RKO (cell line): ENCODE measurements at regions not wholly inside any gene's neighbourhood (a gene's known extent, or its start where the extent isn't known, plus 50 kb on each side); places are given as distances from the start of the nearest gene placed in this dataset.
A peak's percentile ranks its signal among the peaks of the same experiment; 100 is the strongest.

Source experiments
- DNase-seq: peaks from one replicate; pipeline ENCODE4 v3.0.0-alpha.2; 2016; ENCODE audit warnings: low spot score

GRCh38 chr13:80235967-80236302 lies 105.0 kb downstream of the SPRY2 start:
- DNase-seq: no peak

- DNase-seq: no peak
Observed at GRCh38 chr13:80235166-80235966, 105.6 kb downstream of the SPRY2 start.

DNA sequence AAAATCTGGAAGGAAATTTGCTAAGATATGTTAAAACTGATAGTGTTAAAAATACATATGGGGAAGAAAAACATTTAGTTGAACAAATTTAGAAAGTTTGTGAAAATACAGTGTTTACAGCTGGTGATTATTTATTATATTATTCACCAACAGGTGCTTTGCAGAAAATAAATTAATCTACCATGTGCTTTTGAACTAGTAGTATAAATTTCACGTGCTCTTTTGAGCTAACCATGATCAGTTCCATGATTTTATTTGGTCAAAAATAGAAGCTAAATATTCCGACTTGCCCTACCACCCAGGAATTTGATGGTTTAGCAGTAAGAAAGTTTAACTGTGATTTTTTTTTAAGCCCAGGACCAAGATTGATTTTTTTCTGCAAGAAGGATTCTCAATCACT lies 113.3 kb downstream of the SPRY2 start:
- DNase-seq: no peak

GRCh38 chr13:80226645-80227044 lies 114.3 kb downstream of the SPRY2 start:
- no peak for DNase-seq

DNA sequence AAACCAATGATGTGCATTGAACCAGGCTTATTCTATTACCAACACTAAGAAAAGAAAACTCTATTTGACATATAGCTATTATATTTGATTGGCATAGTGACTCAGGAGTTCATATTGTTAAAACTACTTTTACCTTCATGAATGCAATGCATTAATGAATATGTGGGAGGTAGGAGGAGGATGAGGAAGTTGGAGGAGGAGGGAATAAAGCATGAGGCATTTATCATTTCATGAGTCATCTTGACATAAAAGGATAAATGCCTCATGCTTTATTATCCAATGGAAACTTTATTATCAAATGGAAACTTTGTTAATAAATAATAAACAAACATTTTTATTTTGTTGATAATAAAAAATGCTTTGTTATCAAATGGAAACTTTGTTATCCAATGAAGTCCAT lies 116.5 kb downstream of the SPRY2 start:
- no peak for DNase-seq

DNA sequence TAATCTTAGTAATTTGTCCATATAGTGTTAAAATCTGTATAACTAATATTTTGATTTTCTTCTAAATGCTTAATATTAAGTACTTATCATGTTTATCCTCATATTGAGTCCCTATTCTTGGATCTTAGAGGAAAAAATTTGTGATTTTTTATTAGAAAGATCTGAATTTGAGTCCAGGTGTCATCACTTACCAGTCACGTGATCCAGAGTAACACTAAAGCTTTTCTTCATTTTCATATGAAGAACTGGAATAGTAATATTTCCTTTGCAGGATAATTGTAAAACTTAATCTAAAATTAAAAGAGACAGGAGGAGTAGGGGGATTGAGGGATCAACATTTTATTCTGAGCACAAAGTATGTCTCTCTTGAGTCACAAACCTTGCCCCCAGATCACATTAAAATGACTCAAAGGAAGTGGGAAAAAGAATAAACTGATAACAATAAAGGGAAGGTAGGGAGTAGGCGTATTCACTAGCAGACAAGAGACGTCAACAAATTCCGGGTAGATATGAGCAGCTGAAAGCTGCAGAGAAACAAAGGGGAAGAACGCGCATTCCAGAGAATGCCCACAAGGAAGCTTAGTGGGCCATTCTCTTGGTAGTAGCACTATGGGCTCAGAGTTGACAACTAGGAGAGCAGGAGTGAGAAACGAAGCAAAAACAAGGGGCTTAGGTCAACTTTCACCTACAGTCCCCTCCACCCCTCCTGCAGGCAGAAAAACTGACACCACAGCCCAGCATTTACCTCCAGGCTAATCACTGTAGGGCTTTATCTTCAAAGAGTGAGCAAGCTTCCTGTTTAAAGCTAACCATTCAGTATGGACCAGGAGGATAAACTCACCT lies 123.1 kb downstream of the SPRY2 start:
- no peak for DNase-seq

DNA sequence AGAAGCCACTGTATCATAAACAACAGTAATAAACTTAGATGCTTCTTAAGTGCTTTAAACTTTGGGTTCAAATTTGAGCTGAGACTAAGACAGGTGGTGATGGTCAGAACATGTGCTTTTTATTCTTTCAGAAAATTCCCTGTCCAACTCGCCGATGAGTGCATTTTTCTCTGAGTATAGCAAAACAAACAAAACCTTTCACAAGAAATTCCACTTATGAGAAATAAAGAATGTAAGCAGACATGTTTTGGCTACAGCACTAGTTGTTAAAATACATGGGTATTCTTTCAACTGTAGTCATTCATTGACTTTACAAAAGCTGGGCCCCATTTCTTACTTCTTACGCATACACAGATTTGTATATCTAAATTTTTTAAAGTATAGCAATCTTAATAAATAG lies 125.6 kb downstream of the SPRY2 start:
- no peak for DNase-seq

DNA sequence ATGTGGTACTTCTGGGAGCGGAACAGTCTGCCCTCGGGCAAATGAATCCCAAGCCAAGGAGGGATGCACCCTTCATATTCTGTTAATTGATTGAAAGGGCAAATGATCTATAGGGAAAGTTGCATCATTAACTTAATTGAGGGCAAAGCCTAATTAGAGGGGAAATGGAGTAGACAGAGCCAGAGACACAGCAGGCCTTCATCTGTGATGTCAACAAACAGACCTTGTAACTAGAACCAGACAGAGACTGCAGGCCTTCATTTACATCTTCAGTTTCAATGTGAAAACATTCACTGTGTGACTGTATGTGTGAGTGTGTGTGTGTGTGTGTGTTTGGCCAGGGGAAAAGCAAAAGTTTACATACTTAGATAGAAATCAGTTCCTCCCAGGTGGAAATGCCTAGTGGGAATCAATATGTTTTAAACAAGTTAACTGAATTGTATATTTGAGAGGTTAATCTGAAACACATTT lies 126.4 kb downstream of the SPRY2 start:
- no peak for DNase-seq

DNA sequence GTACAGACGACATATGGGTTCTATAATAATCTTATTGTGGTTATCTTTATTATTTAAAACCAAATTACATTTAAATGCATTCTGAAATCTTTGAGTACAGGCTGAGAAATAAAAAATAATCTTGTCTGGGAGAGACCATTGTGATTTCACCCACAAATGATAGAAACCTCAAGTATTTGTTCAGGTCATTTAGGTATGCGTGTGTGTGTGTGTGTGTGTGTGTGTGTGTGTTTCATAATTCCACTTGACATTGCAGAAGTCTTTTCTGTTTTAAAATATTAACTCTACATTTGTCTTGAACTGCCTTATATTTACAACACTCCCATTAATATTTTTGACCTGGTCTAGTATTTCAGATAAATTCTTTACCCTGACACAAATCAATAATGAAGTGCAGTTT lies 126.9 kb downstream of the SPRY2 start:
- no peak for DNase-seq

DNA sequence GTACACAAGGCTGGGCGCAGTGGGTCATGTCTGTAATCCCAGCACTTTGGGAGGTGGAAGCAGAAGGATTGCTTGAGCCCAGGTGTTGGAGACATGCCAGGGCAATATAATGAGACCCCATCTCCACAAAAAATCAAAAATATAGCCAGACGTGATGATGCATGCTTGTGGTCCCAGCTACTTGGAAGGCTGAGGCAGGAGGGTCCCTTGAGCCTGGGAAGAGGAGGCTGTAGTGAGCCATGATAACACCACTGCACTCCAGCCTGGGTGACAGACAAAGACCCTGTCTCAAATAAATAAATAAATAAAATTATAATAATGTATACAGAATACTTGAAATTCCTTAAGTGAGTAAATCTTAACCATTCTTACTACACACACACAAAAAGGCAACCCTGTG lies 127.7 kb downstream of the SPRY2 start:
- DNase-seq: no peak

DNA sequence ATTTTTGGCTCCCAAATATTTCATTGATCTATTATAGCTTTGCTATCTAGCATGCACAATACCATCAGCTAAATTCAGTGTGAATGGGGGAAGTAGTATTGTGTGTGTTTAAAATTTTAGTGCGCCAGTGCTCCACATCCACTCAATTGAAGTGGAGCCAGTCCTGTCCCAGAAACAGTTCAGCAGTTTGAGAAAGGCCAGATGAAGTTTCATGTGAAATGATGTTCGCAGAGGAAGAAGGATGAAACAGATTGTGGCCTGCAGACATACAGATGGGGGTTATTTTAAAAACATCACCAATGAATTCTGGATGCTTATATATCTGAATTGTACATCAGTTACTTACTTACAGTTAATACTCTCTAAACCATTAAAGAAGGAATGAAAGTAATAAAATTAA lies 129.4 kb downstream of the SPRY2 start:
- DNase-seq: no peak

- no peak for DNase-seq
Observed at GRCh38 chr13:80204642-80205041, 136.3 kb downstream of the SPRY2 start.

DNA sequence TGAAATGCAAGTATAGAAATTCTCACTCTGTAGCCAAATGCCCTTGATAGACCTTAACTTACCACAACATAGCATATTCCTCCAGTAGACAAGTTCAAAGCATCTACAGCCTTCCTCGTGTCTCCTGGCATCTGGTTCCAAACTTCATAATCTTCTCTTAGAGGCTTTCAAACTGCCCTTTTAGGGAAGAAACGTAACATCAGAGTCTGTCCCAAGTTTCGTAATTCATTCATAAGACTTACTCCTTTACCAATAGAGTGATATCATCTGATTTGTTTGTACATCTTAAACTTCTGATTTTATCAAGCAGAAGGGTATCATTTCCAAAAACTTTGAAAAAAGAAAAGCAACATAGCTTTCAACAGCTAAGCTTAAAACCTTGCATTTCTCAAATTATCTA lies 137.4 kb downstream of the SPRY2 start:
- DNase-seq: no peak

- DNase-seq: no peak
Observed at GRCh38 chr13:80201694-80202468, 139.0 kb downstream of the SPRY2 start.

- no peak for DNase-seq
Observed at GRCh38 chr13:80199585-80200292, 141.2 kb downstream of the SPRY2 start.

GRCh38 chr13:80199067-80199466 lies 141.9 kb downstream of the SPRY2 start:
- no peak for DNase-seq

DNA sequence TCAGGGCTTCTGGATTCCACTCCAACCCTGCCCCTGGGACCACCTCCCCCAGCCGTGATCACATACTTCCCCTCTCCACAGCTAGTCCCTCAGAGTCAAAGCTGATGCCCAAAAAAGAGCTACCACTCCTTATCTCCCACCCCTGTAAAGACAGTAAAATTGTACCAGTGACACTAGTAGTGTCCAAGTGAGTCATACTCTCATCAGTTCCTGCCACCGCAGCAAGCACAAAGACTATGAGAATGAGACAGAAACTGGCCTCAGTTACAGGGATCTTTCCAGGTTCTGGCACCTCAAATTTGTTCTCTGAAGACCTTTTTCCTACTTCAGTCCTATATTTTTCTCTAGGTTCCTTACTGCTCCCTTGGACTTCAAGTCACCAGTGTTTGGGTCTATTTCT lies 144.2 kb downstream of the SPRY2 start:
- peak; percentile 22 for DNase-seq

DNA sequence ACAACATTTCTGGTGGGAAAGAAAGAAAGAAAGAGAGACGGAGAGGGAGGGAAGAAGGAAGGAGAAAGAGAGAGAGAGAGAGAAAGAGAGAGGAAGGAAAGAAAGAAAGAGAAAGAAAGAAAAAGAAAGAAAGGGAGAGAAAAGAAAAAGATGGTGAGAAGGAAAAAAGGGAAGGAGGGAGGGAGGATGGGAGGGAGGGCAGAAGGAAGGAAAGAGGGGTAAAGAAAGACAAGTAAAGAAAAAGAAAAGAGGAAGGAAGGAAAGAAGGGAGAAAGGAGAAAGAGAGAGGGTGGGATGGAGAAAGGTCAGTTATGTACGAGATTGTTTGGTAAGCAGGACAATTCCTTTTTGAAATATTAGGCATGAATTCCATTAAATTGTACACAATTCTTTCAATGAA lies 145.3 kb downstream of the SPRY2 start:
- no peak for DNase-seq

- no peak for DNase-seq
Observed at GRCh38 chr13:80189889-80190597, 150.9 kb downstream of the SPRY2 start.

DNA sequence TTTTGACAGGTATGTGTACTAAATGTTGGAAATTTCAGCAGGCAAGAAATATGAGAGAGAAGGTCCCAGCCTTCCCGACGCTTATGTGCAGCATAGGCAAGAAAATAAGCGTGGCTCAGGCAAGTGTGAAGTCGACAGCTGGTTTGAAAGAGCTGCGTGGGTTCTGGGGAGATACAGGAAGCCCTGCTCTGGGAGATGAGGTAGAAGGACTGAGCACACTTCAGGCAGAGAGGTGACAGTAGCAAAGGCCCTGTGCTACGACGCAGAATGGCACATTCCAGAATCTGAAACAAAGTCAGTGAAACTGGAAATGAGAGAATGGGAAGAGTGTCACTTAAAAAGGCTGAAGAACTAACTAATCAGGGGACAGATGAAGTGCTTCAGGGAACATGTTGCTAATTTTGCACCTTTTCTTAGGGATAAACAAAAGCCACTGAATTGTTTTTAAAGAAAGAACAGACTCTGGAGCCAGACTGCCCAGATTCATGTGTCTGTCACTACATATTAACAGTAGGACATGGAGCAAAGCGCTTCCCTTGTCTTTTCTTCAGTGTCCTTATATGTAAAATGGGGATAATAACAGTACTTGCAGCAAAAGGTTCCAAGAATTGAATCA lies 160.1 kb downstream of the SPRY2 start:
- no peak for DNase-seq

DNA sequence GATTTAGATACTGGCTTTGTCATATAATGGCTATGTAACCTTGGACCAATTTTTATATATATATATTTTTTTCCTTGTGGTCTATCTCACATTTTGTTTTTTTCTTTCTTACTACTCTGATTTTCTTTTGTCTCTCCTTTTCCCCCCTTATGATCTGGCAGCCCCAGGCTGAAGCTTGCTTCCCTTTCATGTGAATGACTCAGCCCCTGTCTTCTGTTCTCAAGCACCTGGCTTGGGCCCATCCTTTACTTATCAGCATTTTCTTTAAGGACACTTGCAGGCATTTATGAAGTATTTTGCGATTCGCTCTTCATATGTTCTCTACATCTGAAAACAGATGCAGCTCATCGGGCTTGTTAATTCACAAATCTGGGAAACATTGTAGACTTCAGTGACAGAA lies 163.6 kb downstream of the SPRY2 start:
- DNase-seq: no peak
